ENCODE measurements at regions not wholly inside any gene's neighbourhood (a gene's known extent, or its start where the extent isn't known, plus 50 kb on each side); places are given as distances from the start of the nearest gene placed in this dataset.

GRCh38 chr18:31237142-31237541 lies 74.5 kb upstream of the DSC1 start:
- Histone ChIP-seq H3K27ac (no peak overlapping the region), H3K9me3 (no peaks in the 10 kb centered on the region), H3K27me3 (no peaks in the 10 kb centered on the region), H3K36me3 (ENCODE audit: low read depth, missing control alignments) (no peaks in the 10 kb centered on the region), H3K4me3 (no peak overlapping the region), H3K4me1 (no peaks in the 10 kb centered on the region)
- intact Hi-C loops (cut with DNase I; ENCODE audit: low total_unique reads), result no loop called here
- WGBS, 2 donors, result 86 to 91% methylated on average over 2 of the region's 2 CpGs
- no peak for DNase-seq
- TF ChIP-seq, protein P1, sequence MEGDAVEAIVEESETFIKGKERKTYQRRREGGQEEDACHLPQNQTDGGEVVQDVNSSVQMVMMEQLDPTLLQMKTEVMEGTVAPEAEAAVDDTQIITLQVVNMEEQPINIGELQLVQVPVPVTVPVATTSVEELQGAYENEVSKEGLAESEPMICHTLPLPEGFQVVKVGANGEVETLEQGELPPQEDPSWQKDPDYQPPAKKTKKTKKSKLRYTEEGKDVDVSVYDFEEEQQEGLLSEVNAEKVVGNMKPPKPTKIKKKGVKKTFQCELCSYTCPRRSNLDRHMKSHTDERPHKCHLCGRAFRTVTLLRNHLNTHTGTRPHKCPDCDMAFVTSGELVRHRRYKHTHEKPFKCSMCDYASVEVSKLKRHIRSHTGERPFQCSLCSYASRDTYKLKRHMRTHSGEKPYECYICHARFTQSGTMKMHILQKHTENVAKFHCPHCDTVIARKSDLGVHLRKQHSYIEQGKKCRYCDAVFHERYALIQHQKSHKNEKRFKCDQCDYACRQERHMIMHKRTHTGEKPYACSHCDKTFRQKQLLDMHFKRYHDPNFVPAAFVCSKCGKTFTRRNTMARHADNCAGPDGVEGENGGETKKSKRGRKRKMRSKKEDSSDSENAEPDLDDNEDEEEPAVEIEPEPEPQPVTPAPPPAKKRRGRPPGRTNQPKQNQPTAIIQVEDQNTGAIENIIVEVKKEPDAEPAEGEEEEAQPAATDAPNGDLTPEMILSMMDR (IDR thresholded peaks at IDR 0.05), result no peak
- TF ChIP-seq POLR2A (IDR thresholded peaks at IDR 0.05), result no peak

GRCh38 chr18:31241425-31241824 lies 76.5 kb upstream of the DSG1 start:
- no peaks in the 10 kb centered on the region for H3K27me3 ChIP-seq
- intact Hi-C loops (cut with DNase I; ENCODE audit: low total_unique reads), result no loop called here
- TF ChIP-seq, protein P1 (IDR thresholded peaks at IDR 0.05), result no peak
- no peak for TF ChIP-seq POLR2A (IDR thresholded peaks at IDR 0.05)
- H3K27ac ChIP-seq, result no peak overlapping the region
- H3K9me3 ChIP-seq, result no peaks in the 10 kb centered on the region
- no peaks in the 10 kb centered on the region for H3K36me3 ChIP-seq (ENCODE audit: low read depth, missing control alignments)
- no peak overlapping the region for H3K4me3 ChIP-seq
- DNase-seq, result no peak
- no peaks in the 10 kb centered on the region for H3K4me1 ChIP-seq

DNA sequence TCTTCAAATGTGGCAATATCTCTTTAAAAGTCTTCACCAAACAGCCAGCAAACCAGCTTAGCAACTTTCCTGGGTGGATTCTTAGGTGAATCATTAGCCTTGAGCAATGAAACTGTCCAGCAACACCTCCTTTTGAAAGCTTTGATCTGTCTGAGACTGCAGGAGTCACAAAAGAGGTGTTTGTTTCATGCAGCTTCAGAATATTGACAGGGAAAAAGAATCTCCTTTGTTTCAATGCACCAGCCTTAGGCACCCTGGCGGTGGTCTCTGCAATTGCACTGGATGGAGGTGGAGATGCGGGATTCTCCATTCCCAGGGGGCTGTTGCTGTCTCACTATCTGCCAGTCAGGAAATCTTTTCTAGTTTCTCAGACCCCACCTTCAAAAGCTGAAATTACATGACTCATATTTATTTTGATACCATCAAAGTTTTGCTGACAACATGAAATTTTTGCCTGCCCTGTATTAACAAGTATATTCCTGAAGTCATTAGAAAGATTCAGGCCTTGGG lies 76.0 kb upstream of the DSG1 start:
- TF ChIP-seq POLR2A (IDR thresholded peaks at IDR 0.05), result no peak
- TF ChIP-seq, protein P1 (IDR thresholded peaks at IDR 0.05), result peak; percentile 7 to 38 (median 26)
- no peak overlapping the region for H3K4me3 ChIP-seq
- H3K9me3 ChIP-seq, result no peaks in the 10 kb centered on the region
- no peaks in the 10 kb centered on the region for H3K27me3 ChIP-seq
- H3K27ac ChIP-seq, result no peak overlapping the region
- no peaks in the 10 kb centered on the region for H3K4me1 ChIP-seq
- 53 to 63% methylated on average over 2 of the region's 2 CpGs for WGBS, 2 donors
- no peaks in the 10 kb centered on the region for H3K36me3 ChIP-seq (ENCODE audit: low read depth, missing control alignments)
- peak; percentile 20 for DNase-seq
- intact Hi-C loops (cut with DNase I; ENCODE audit: low total_unique reads), result no loop called here

- intact Hi-C loops (cut with DNase I; ENCODE audit: low total_unique reads), result no loop called here
- H3K4me1 ChIP-seq, result no peaks in the 10 kb centered on the region
- no peak for DNase-seq
- no peaks in the 10 kb centered on the region for H3K36me3 ChIP-seq (ENCODE audit: low read depth, missing control alignments)
- no peaks in the 10 kb centered on the region for H3K27me3 ChIP-seq
- no peak overlapping the region for H3K27ac ChIP-seq
- TF ChIP-seq POLR2A (IDR thresholded peaks at IDR 0.05), result no peak
- TF ChIP-seq, protein P1 (IDR thresholded peaks at IDR 0.05), result no peak
- H3K9me3 ChIP-seq, result no peaks in the 10 kb centered on the region
- H3K4me3 ChIP-seq, result no peak overlapping the region
- 59 to 76% methylated on average over 11 of the region's 11 CpGs for WGBS, 2 donors
These were observed 74.0 kb upstream of the DSG1 start for GRCh38 chr18:31243740-31244512.

Data from testis (tissue), 2 donors.